HCT116 (cell line): ENCODE measurements at regions not wholly inside any gene's neighbourhood (a gene's known extent, or its start where the extent isn't known, plus 50 kb on each side); places are given as distances from the start of the nearest gene placed in this dataset.

Source experiments
- ATAC-seq: fragments of 200-7000 bp; cut with Tn5 transposase; 2 replicates; pipeline ENCODE4 v1.9.1; 2020; ENCODE audit warnings: mild to moderate bottlenecking, moderate library complexity
- BruUV-seq: library from RNA; stranded (reverse); fragments of 400-500 nt; replicated peaks from 2 replicates; lab custom pipeline; 2021; lab: Mats Ljungman, UMichigan
- CTCF ChIA-PET: fragments of 300-600 bp; sonication (Branson Sonifier 250); formaldehyde crosslinking; loops from one replicate; lab custom pipeline; 2021; ENCODE audit warnings: antibody characterized with exemption; lab: Charles Lee
- POLR2A ChIA-PET: fragments of 300-600, 350-600 bp; sonication (Branson Sonifier 250); formaldehyde crosslinking; loops from one replicate; lab custom pipeline; 2021; ENCODE audit warnings: antibody characterized with exemption; lab: Charles Lee
- RAD21 ChIA-PET, 2 experiments: fragments of 300-600 bp; sonication (Branson Sonifier 250); formaldehyde crosslinking; loops; one replicate each; lab custom pipeline; 2023; ENCODE audit warnings: low total read pairs in 2 of 2; ENCODE audit not compliant: uncharacterized antibody in 2 of 2, unreplicated experiment in 2 of 2, low non-redundant PET in 1 of 2; lab: Charles Lee
- DNase-seq: peaks from one replicate; pipeline ENCODE4 v3.0.0-alpha.2; 2010; ENCODE audit warnings: low read depth, low spot score
- H2AFZ ChIP-seq: fragments of 200-600 bp; shearing (Covaris generic), sonication (generic); 2 replicates; pipeline ENCODE4 v1.6.1; 2017; ENCODE audit warnings: low read depth, mixed run types, mixed read lengths, antibody characterized with exemption, low read length; ENCODE audit not compliant: poor library complexity, severe bottlenecking
- H3K27ac ChIP-seq: 2 replicates; pipeline ENCODE4 v1.5.1; 2012; ENCODE audit warnings: low read depth, low read length
- H3K27me3 ChIP-seq: fragments of 200-600 bp; sonication (generic); 2 replicates; pipeline ENCODE4 v1.6.1; 2016; ENCODE audit warnings: mixed run types, low read length, mixed read lengths; ENCODE audit not compliant: insufficient read depth
- H3K36me3 ChIP-seq, 2 experiments: fragments of 200-500 bp in 1 of 2; fragments of 200-600 bp in 1 of 2; sonication (Bioruptor generic) in 1 of 2; sonication (generic) in 1 of 2; 2 replicates each; pipeline versions ENCODE4 v1.5.1 to v1.6.1; 2014 to 2016; ENCODE audit warnings: low read length in 2 of 2, inconsistent platforms in 1 of 2, mixed read lengths in 1 of 2, mixed run types in 1 of 2; ENCODE audit not compliant: insufficient read depth in 2 of 2, control insufficient read depth in 1 of 2
- H3K4me1 ChIP-seq, 2 experiments: fragments of 200-600 bp in 1 of 2; sonication (generic) in 1 of 2; 2 replicates each; pipeline versions ENCODE4 v1.5.1 to v1.6.1; 2012 to 2017; ENCODE audit warnings: low read length in 2 of 2, inconsistent platforms in 1 of 2, mild to moderate bottlenecking in 1 of 2, mixed read lengths in 1 of 2, mixed run types in 1 of 2, moderate library complexity in 1 of 2; ENCODE audit not compliant: insufficient read depth in 2 of 2, control insufficient read depth in 1 of 2
- H3K4me2 ChIP-seq: fragments of 200-600 bp; sonication (generic); 2 replicates; pipeline ENCODE4 v1.6.1; 2017; ENCODE audit warnings: mixed run types, low read length, mixed read lengths
- H3K4me3 ChIP-seq, 2 experiments: fragments of 200-600 bp in 1 of 2; sonication (generic) in 1 of 2; replicated peaks in 1 of 2; 2 replicates each; pipeline ENCODE4 v1.5.1; 2011 to 2016; ENCODE audit warnings: low read length in 2 of 2, control low read depth in 1 of 2, low read depth in 1 of 2, mild to moderate bottlenecking in 1 of 2, mixed read lengths in 1 of 2, mixed run types in 1 of 2
- H3K79me2 ChIP-seq: fragments of 200-600 bp; sonication (generic); 2 replicates; pipeline ENCODE4 v1.6.1; 2017; ENCODE audit warnings: mild to moderate bottlenecking, mixed run types, low read length, moderate library complexity, mixed read lengths; ENCODE audit not compliant: insufficient read depth
- H3K9ac ChIP-seq: fragments of 200-600 bp; sonication (generic); 2 replicates; pipeline ENCODE4 v1.6.1; 2016; ENCODE audit warnings: low read length, mixed read lengths
- H3K9me2 ChIP-seq: fragments of 200-600 bp; sonication (generic), shearing (Covaris generic); 2 replicates; pipeline ENCODE4 v1.6.1; 2017; ENCODE audit warnings: mixed run types, mild to moderate bottlenecking, moderate library complexity; ENCODE audit not compliant: insufficient read depth
- H3K9me3 ChIP-seq, 2 experiments: fragments of 200-500 bp in 1 of 2; fragments of 200-600 bp in 1 of 2; sonication (Bioruptor generic) in 1 of 2; sonication (generic) in 1 of 2; 2 replicates each; pipeline ENCODE4 v1.6.1; 2014 to 2017; ENCODE audit warnings: low read length in 2 of 2, mixed read lengths in 2 of 2, inconsistent platforms in 1 of 2, low read depth in 1 of 2, mild to moderate bottlenecking in 1 of 2, mixed run types in 1 of 2, moderate library complexity in 1 of 2; ENCODE audit not compliant: control insufficient read depth in 1 of 2, insufficient read depth in 1 of 2
- H4K20me1 ChIP-seq: fragments of 200-600 bp; sonication (generic), shearing (Covaris generic); 2 replicates; pipeline ENCODE4 v1.6.1; 2017; ENCODE audit warnings: mixed run types, mild to moderate bottlenecking, moderate library complexity; ENCODE audit not compliant: insufficient read depth
- CBX3 ChIP-seq: IDR thresholded peaks from 2 replicates; pipeline ENCODE4 v1.6.1; 2012; ENCODE audit warnings: low read depth
- CEBPB ChIP-seq: IDR thresholded peaks from 2 replicates; pipeline ENCODE4 v1.6.1; 2012; ENCODE audit warnings: low read depth
- EGR1 ChIP-seq: IDR thresholded peaks from 2 replicates; pipeline ENCODE4 v1.6.1; 2012; ENCODE audit warnings: low read depth
- ELF1 ChIP-seq: IDR thresholded peaks from 2 replicates; pipeline ENCODE4 v1.6.1; 2012; ENCODE audit warnings: low read depth, borderline replicate concordance
- EZH2 ChIP-seq: fragments of 200-600 bp; sonication (generic); IDR thresholded peaks from 2 replicates; pipeline ENCODE4 v1.6.1; 2017; ENCODE audit warnings: antibody characterized with exemption, mixed run types
- JUND ChIP-seq: IDR thresholded peaks from 2 replicates; pipeline ENCODE4 v1.6.1; 2012
- MAX ChIP-seq: IDR thresholded peaks from 2 replicates; pipeline ENCODE4 v1.6.1; 2012
- POLR2A ChIP-seq: IDR thresholded peaks from 2 replicates; pipeline ENCODE4 v1.7.0; 2011; ENCODE audit warnings: borderline replicate concordance; ENCODE audit not compliant: insufficient read depth, insufficient read length; ENCODE audit errors: extremely low read depth
- POLR2AphosphoS5 ChIP-seq: IDR thresholded peaks from 2 replicates; pipeline ENCODE4 v1.6.1; 2011; ENCODE audit warnings: mild to moderate bottlenecking, low read depth, low read length, moderate library complexity
- SIN3A ChIP-seq: IDR thresholded peaks from 2 replicates; pipeline ENCODE4 v1.6.1; 2012; ENCODE audit warnings: low read depth
- SP1 ChIP-seq: IDR thresholded peaks from 2 replicates; pipeline ENCODE4 v1.6.1; 2012; ENCODE audit warnings: low read depth
- SRF ChIP-seq: IDR thresholded peaks from 2 replicates; pipeline ENCODE4 v1.6.1; 2012; ENCODE audit warnings: low read depth
- ZFX ChIP-seq: fragments of 450-650 bp; IDR thresholded peaks from 2 replicates; pipeline ENCODE4 v1.6.1; 2017
- intact Hi-C: fragments of 100-400 bp; cut with micrococcal nuclease; formaldehyde crosslinking; loops from 2 replicates; pipeline ENCODE4 v1.10.0; 2022
- TF ChIP-seq, protein P1 (sequence below): IDR thresholded peaks from 2 replicates; pipeline ENCODE4 v1.6.1; 2011; ENCODE audit warnings: mild to moderate bottlenecking, low read length, moderate library complexity; ENCODE audit not compliant: insufficient replicate concordance; ENCODE audit errors: extremely low read depth

GRCh38 chr19:31589109-31589508, 239.9 kb upstream of the TSHZ3 start:
- intact Hi-C loops: no loop called here
- no TSS peak for BruUV-seq

More at GRCh38 chr19:31589109-31589508, 239.9 kb upstream of the TSHZ3 start:
- Histone ChIP-seq H4K20me1 (no peaks in the 10 kb centered on the region), H3K36me3 (no peaks in the 10 kb centered on the region), H3K79me2 (no peaks in the 10 kb centered on the region), H3K27ac (no peak overlapping the region), H3K9me3 (peaks cover 8 to 37% of the 10 kb centered on the region in 2 experiments; a peak in 3 of 4 replicates), H2AFZ (no peak overlapping the region), H3K9me2 (no peaks in the 10 kb centered on the region), H3K4me3 (no peak overlapping the region), H3K4me2 (no peak overlapping the region), H3K9ac (no peak overlapping the region), H3K27me3 (no peaks in the 10 kb centered on the region)
- ChIA-PET CTCF (no interaction called here), POLR2A (no interaction called here), RAD21 (no interaction called here)
- ATAC-seq (no peak), DNase-seq (no peak)
- TF ChIP-seq CBX3: no peak
- no peak for TF ChIP-seq MAX
- no peak for TF ChIP-seq POLR2A
- TF ChIP-seq SRF: no peak
- TF ChIP-seq EZH2: no peak
- TF ChIP-seq ELF1: no peak
- TF ChIP-seq POLR2AphosphoS5: no peak
- no peak for TF ChIP-seq CEBPB
- no peak for TF ChIP-seq SP1
- TF ChIP-seq ZFX: no peak
- TF ChIP-seq SIN3A: no peak
- TF ChIP-seq JUND: no peak
- no peak for TF ChIP-seq EGR1
- TF ChIP-seq, protein P1, sequence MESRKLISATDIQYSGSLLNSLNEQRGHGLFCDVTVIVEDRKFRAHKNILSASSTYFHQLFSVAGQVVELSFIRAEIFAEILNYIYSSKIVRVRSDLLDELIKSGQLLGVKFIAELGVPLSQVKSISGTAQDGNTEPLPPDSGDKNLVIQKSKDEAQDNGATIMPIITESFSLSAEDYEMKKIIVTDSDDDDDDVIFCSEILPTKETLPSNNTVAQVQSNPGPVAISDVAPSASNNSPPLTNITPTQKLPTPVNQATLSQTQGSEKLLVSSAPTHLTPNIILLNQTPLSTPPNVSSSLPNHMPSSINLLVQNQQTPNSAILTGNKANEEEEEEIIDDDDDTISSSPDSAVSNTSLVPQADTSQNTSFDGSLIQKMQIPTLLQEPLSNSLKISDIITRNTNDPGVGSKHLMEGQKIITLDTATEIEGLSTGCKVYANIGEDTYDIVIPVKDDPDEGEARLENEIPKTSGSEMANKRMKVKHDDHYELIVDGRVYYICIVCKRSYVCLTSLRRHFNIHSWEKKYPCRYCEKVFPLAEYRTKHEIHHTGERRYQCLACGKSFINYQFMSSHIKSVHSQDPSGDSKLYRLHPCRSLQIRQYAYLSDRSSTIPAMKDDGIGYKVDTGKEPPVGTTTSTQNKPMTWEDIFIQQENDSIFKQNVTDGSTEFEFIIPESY: no peak
- TF ChIP-seq, all 23 proteins: peak for 0
- no peaks in the 10 kb centered on the region for H3K4me1 ChIP-seq
